DND-41 (cell line): ENCODE measurements at regions not wholly inside any gene's neighbourhood (a gene's known extent, or its start where the extent isn't known, plus 50 kb on each side); places are given as distances from the start of the nearest gene placed in this dataset.

Experiments
- ATAC-seq: fragments of 200-7000 bp; cut with Tn5 transposase; 3 replicates; pipeline ENCODE4 v1.9.1; 2021; ENCODE audit warnings: low read depth; ENCODE audit not compliant: insufficient read depth
- DNase-seq: peaks from one replicate; pipeline ENCODE4 v3.0.0-alpha.2; 2020
- H2AFZ ChIP-seq: 2 replicates; pipeline ENCODE4 v1.6.0; 2012; ENCODE audit warnings: low read depth, low read length
- H3K27ac ChIP-seq: 2 replicates; pipeline ENCODE4 v1.5.1; 2012; ENCODE audit warnings: low read length, inconsistent platforms
- H3K27me3 ChIP-seq: fragments of 200-600 bp; sonication (generic); 2 replicates; pipeline ENCODE4 v1.6.0; 2012; ENCODE audit warnings: low read length, mild to moderate bottlenecking, inconsistent platforms; ENCODE audit not compliant: insufficient read depth, poor library complexity
- H3K36me3 ChIP-seq: 2 replicates; pipeline ENCODE4 v1.5.1; 2012; ENCODE audit warnings: low read length, inconsistent platforms; ENCODE audit not compliant: insufficient read depth
- H3K4me1 ChIP-seq: 2 replicates; pipeline ENCODE4 v1.5.1; 2012; ENCODE audit warnings: mild to moderate bottlenecking, low read length; ENCODE audit not compliant: insufficient read depth
- H3K4me2 ChIP-seq: 2 replicates; pipeline ENCODE4 v1.6.0; 2012; ENCODE audit warnings: mild to moderate bottlenecking, moderate library complexity, low read length, inconsistent platforms; ENCODE audit not compliant: insufficient read depth
- H3K4me3 ChIP-seq, 2 experiments: fragments of 200-600 bp in 1 of 2; shearing (Covaris generic) in 1 of 2; 2 replicates each; pipeline ENCODE4 v1.5.1; 2012 to 2016; ENCODE audit warnings: inconsistent platforms in 2 of 2, low read length in 2 of 2, mild to moderate bottlenecking in 2 of 2, low read depth in 1 of 2, moderate library complexity in 1 of 2
- H3K79me2 ChIP-seq: 2 replicates; pipeline ENCODE4 v1.6.0; 2012; ENCODE audit warnings: low read length, inconsistent platforms; ENCODE audit not compliant: insufficient read depth
- H3K9ac ChIP-seq: 2 replicates; pipeline ENCODE4 v1.6.0; 2012; ENCODE audit warnings: low read depth, mild to moderate bottlenecking, inconsistent platforms, low read length, moderate library complexity
- H3K9me3 ChIP-seq: 2 replicates; pipeline ENCODE4 v1.5.1; 2012; ENCODE audit warnings: low read length, moderate library complexity, mild to moderate bottlenecking, inconsistent platforms; ENCODE audit not compliant: insufficient read depth, severe bottlenecking
- H4K20me1 ChIP-seq: 2 replicates; pipeline ENCODE4 v1.6.0; 2012; ENCODE audit warnings: low read length; ENCODE audit not compliant: insufficient read depth
- CTCF ChIP-seq: IDR thresholded peaks from 2 replicates; pipeline ENCODE4 v1.5.1; 2012; ENCODE audit warnings: borderline replicate concordance, low read length, moderate library complexity, mild to moderate bottlenecking; ENCODE audit not compliant: poor library complexity, severe bottlenecking; ENCODE audit errors: extremely low read depth
- EZH2 ChIP-seq: IDR thresholded peaks from 3 replicates; pipeline ENCODE4 v1.6.1; 2012; ENCODE audit warnings: borderline replicate concordance, low read depth, mild to moderate bottlenecking, moderate library complexity, low read length, inconsistent platforms; ENCODE audit not compliant: severe bottlenecking

- no peak for ATAC-seq
- H3K4me1 ChIP-seq = no peaks in the 10 kb centered on the region
- no peaks in the 10 kb centered on the region for H3K36me3 ChIP-seq
- no peak overlapping the region for H3K9ac ChIP-seq
- no peak for TF ChIP-seq EZH2
- no peak for TF ChIP-seq CTCF
- H2AFZ ChIP-seq = no peak overlapping the region
- H4K20me1 ChIP-seq = no peaks in the 10 kb centered on the region
- peaks cover 9% of the 10 kb centered on the region for H3K27me3 ChIP-seq
- no peak overlapping the region for H3K4me3 ChIP-seq
- no peak overlapping the region for H3K27ac ChIP-seq
- no peaks in the 10 kb centered on the region for H3K79me2 ChIP-seq
- no peaks in the 10 kb centered on the region for H3K9me3 ChIP-seq
- no peak for DNase-seq
- H3K4me2 ChIP-seq = no peak overlapping the region
Observed at GRCh38 chr1:88219521-88219920, 464.6 kb upstream of the PKN2 start.

GRCh38 chr1:88221411-88221810 lies 462.7 kb upstream of the PKN2 start:
- no peak overlapping the region for H3K4me2 ChIP-seq
- DNase-seq (no peak), ATAC-seq (no peak)
- peaks cover 12% of the 10 kb centered on the region for H3K27me3 ChIP-seq
- no peaks in the 10 kb centered on the region for H3K79me2 ChIP-seq
- H3K4me3 ChIP-seq = no peak overlapping the region
- H4K20me1 ChIP-seq = no peaks in the 10 kb centered on the region
- H2AFZ ChIP-seq = no peak overlapping the region
- H3K9ac ChIP-seq = no peak overlapping the region
- no peaks in the 10 kb centered on the region for H3K9me3 ChIP-seq
- H3K4me1 ChIP-seq = no peaks in the 10 kb centered on the region
- H3K36me3 ChIP-seq = no peaks in the 10 kb centered on the region
- no peak overlapping the region for H3K27ac ChIP-seq
- TF ChIP-seq CTCF = no peak
- TF ChIP-seq EZH2 = no peak

- H3K9ac ChIP-seq = no peak overlapping the region
- TF ChIP-seq EZH2 (no peak), CTCF (no peak)
- no peaks in the 10 kb centered on the region for H3K4me1 ChIP-seq
- H2AFZ ChIP-seq = no peak overlapping the region
- no peak for DNase-seq
- no peak overlapping the region for H3K4me2 ChIP-seq
- H3K4me3 ChIP-seq = no peak overlapping the region
- H3K79me2 ChIP-seq = no peaks in the 10 kb centered on the region
- no peak overlapping the region for H3K27ac ChIP-seq
- no peaks in the 10 kb centered on the region for H3K9me3 ChIP-seq
- peaks cover 3% of the 10 kb centered on the region for H3K27me3 ChIP-seq
- no peaks in the 10 kb centered on the region for H4K20me1 ChIP-seq
- no peaks in the 10 kb centered on the region for H3K36me3 ChIP-seq
- no peak for ATAC-seq
Observed at GRCh38 chr1:88224906-88225305, 459.2 kb upstream of the PKN2 start.

GRCh38 chr1:88228114-88228513 lies 456.0 kb upstream of the PKN2 start:
- H3K4me2 ChIP-seq = no peak overlapping the region
- H3K4me1 ChIP-seq = no peaks in the 10 kb centered on the region
- H3K79me2 ChIP-seq = no peaks in the 10 kb centered on the region
- H3K9ac ChIP-seq = no peak overlapping the region
- no peaks in the 10 kb centered on the region for H3K9me3 ChIP-seq
- no peaks in the 10 kb centered on the region for H4K20me1 ChIP-seq
- H3K36me3 ChIP-seq = no peaks in the 10 kb centered on the region
- TF ChIP-seq EZH2 (no peak), CTCF (peak; percentile 6)
- no peak for DNase-seq
- peaks cover 3% of the 10 kb centered on the region for H3K27me3 ChIP-seq
- no peak overlapping the region for H3K4me3 ChIP-seq
- H2AFZ ChIP-seq = no peak overlapping the region
- no peak for ATAC-seq
- no peak overlapping the region for H3K27ac ChIP-seq
